Stimulated activated naive CD8-positive, alpha-beta T cell treated with anti-CD3 and anti-CD28 coated beads, Interleukin-15, Interleukin-2, amounts not matched to agents 100 U/mL and 50 U/mL, for 24 hours (primary cell): ENCODE measurements at regions not wholly inside any gene's neighbourhood (a gene's known extent, or its start where the extent isn't known, plus 50 kb on each side); places are given as distances from the start of the nearest gene placed in this dataset.
"Not testable (repeated sequence)": the region's sequence is repeated elsewhere in the genome, so short reads cannot be mapped to it uniquely, and the experiment has no call there.

Experiments
- ATAC-seq: fragments of 150-1000 bp; cut with Tn5 transposase; one replicate; pipeline ENCODE4 v1.10.0; 2021
- DNase-seq: peaks from one replicate; pipeline ENCODE4 v3.0.0; 2021

DNA sequence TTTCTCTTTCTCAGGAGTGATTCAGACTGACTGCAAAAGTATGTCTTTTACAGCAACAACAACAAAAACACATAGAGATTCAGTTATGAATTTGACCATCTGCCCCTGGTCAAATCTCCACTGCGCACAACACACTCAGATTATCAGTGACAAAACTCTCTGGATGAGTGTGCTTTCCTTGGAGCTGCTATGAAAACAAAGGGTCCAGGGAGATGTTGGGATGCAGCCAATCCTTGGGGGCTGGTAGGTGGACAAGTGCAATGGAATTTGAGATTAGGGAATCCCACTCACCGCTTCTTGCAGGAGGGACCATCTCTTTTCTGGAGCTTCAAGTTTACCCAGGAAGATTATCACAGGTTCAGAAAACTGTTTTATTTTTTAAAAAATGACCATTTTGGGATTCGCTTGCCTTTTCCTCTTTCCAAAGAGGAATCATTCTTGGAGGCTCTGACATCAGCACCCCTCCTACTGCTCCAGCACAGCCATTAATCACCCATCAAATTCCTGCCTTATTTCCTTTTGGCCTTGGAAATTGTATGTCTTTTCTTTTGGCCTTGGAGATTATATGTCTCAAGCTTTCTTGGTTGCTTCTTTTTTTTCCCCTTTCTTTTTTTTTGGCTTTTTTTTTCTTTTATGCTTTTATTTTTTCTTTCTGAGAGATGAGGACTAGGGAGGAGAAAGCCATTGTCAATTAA lies 311.8 kb downstream of the TSHZ3 start:
- no peak for ATAC-seq

GRCh38 chr19:31031455-31031854 lies 317.8 kb downstream of the TSHZ3 start:
- not testable (repeated sequence) for DNase-seq, ATAC-seq

More for the DNA sequence above, 311.8 kb downstream of the TSHZ3 start:
- no peak for DNase-seq

DNA sequence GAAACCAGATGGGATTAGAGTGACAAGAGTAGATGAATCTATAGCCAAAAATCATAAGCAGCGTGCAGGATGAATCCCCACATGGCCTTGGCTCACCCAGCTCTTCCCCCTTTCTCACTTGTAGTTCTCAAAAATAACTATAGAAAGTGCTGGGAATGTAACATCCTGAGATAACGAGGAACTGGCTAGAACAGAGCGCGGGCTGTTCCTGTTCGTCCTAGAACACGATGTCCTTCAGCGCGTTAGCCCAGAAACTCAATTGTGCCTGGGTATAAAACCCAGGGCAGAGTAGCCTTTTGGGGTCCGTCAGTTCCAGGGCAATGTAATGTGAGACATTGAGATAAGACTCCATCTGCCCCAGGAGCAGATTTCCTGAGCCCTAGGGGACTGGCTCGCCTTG lies 326.2 kb downstream of the TSHZ3 start:
- ATAC-seq: no peak
- no peak for DNase-seq

GRCh38 chr19:31018936-31019335 lies 330.3 kb downstream of the TSHZ3 start:
- ATAC-seq: no peak
- DNase-seq: no peak

DNA sequence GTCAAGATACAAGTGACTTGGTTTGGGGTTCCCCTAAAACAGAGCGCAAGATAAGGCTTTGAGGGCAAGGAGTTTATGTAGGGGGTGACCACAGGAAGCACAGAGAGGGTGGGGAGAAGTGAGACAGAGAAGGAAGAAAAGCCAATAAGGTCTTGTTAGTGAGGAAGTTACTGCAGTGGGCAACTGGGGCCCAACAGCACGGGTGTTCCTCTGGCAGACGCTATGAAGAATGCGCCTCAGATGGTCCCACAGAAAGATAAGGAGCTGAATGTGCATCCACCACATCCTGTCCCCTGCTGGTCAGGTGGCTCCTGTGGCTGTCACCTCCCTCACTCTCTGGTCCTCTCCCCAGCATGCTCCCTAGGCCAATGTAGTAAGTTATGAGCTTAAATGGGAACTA lies 333.5 kb downstream of the TSHZ3 start:
- no peak for DNase-seq
- no peak for ATAC-seq

- ATAC-seq (no peak), DNase-seq (no peak)
Measured at GRCh38 chr19:31014668-31015067, 334.6 kb downstream of the TSHZ3 start.

DNA sequence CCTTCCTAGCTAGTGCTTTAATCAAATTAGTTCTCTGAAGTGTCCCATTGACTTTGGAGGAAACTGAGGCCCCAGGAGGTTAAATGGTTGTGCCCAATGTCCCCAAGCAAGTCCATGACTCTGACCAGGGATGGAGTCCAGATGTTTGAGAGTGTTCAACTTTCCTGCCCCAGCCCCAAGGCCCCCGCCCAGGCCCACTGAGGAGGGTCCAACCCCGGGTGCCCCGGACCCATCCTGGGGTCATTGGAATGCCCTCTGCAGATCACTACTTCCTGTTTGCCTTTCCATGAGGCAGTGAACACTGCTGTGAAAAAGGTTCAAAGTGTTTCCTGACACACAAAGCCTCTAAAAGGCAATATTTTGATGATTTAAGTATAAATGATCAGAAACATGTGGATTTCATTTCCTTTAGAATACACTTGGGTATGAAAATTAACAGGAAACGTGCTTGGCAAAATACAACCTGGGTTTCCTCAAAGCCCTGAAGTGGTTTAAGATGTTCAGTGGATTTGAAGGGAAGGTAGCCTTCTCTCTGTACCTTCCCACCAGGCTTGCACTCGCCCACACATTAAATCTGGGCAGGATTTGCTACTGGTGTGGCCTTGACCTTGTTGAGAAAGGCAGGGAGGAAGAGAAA lies 335.7 kb downstream of the TSHZ3 start:
- DNase-seq: no peak
- no peak for ATAC-seq

DNA sequence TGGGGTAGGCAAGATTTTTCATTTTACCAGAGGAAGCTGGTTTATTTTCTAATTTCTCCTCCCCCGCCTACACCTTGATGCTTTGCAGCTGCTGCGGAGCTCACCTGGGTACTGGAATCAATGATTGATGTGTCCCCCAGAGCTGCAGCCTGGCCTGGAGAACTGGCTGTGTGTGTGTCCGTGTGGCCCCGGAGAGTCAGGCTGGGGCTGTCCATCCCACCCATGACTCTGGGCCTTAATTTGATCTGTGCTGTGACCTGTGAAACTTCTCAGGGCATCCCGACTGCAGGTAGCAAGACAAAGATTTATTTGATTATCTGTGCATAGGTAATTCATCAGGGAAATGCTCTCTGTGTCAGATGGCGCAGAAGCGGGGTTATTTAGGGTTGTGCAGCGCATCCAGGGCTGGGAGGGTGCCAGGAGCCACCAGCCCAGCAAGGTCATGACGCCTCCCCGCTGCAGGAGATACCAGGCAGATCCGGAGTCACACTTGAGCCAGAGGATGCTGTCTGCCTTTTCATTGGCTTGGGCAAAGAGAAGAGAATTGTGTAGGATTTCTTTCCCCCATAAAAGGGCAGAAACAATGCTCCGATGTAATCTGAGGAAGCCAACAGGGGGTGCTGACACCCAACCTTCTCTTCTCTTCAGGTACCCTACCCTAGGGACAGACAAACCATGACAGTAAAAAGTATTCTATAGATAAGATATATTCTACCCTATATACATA lies 346.6 kb downstream of the TSHZ3 start:
- ATAC-seq (no peak), DNase-seq (no peak)

DNA sequence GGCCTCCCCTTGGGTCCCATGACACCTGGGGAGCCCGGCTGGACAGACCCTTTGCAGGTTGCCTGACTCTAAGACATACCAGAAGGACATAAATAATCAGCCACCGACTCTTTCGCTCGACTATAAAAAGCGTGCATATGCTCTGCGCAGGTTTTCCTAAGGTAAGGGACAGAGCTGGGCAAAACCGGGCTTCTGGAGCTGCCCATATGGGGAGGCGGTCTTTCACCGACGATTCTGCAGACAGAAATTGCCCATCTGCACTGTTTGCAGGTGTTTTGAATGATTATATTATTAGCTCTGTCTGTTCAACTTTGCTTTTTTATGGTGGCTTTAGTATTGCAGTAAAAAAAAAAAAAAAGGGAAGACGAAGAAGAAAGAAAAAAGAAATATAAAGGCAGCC lies 347.2 kb downstream of the TSHZ3 start:
- DNase-seq (no peak), ATAC-seq (no peak)

DNA sequence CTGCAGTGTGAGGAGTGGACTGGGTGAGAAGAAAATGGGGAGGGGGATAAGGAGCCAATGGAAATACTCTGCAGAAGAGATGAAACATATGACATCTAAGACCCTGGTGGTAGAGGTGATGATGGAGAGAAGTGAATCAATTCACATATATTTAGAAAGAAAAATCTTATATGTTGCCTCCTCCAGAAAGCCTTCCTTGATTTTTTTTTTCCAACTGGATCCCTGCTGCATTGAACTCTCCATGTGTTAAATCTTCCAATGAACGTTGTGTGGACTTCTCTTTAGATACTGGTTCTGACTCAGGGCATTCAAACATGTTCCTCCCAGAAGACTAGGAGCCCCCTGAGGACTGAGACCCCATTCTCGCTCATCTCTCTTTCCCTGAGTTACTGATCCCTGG lies 348.3 kb downstream of the TSHZ3 start:
- no peak for ATAC-seq
- no peak for DNase-seq

- ATAC-seq (no peak), DNase-seq (no peak)
Measured at GRCh38 chr19:30999726-31000125, 349.5 kb downstream of the TSHZ3 start.

GRCh38 chr19:30997222-30997621 lies 352.0 kb downstream of the TSHZ3 start:
- ATAC-seq: no peak
- DNase-seq: no peak

DNA sequence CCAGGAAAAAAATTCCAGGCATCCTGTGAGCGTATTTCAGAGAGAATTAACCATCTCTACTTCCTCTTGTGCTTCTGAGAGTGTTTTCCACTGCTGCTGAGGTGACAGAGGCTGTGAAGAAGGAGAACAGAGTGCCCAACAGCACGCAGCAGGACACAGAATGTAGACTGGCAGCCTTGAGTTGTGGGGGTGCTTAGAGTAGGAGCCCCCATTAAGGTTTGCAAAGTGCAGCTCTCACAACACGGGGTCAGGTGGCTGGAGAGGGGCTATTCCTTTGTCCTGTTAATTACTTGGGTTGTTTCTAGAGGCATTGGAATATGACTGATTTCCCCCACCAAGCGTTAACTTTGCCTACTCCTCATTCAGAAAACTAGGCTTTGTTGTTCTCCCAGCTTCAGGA lies 370.6 kb downstream of the TSHZ3 start:
- ATAC-seq (no peak), DNase-seq (no peak)

- ATAC-seq: no peak
- no peak for DNase-seq
Measured at GRCh38 chr19:30969591-30969990, 379.6 kb downstream of the TSHZ3 start.

DNA sequence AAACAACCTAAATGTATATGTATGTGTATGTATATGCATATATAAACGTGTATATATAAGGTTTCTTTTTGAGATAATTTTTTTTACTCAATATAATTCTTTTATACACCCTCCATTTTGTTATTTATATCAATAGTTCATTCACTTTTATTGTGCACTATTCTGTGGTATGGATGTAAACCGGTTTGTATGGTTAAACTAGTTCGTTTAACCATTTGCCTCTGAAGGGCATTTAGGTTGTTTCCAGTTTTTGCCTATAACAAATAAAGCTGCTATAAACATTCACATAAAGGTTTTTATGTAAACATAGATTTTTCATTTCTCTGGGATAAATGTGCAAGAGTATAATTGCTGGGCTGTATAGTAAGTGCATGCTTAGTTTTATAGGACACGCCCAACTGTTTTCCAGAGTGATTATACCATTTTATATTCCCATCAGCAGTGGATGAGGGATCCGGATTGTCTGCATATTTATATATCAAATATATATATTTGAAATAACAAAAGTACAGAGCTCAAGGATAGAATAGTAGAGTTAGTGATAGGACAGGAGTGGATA lies 380.3 kb downstream of the TSHZ3 start:
- no peak for DNase-seq

GRCh38 chr19:30968210-30968609 lies 381.0 kb downstream of the TSHZ3 start:
- ATAC-seq: no peak
- DNase-seq: no peak

More for the DNA sequence above, 380.3 kb downstream of the TSHZ3 start:
- ATAC-seq: no peak

DNA sequence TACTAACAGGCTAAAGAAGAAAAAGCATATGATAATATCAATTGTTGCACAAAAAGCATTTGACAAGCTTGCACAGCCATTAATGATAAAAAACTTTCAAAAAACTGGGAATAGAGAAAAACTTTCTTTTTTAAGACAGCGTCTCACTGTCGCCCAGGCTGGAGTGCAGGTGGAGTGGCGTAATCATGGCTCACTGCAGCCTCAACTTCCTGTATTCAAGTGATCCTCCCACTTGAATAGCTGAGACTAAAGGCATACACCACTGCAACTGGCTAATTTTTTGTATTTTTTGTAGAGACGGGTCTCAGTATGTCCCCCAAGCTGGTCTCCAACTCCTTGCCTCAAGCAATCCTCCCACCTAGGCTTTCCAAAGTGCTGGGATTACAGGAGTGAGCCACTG lies 382.8 kb downstream of the TSHZ3 start:
- no peak for DNase-seq
- no peak for ATAC-seq

GRCh38 chr19:30959011-30959410 lies 390.2 kb downstream of the TSHZ3 start:
- ATAC-seq: no peak
- DNase-seq: no peak

DNA sequence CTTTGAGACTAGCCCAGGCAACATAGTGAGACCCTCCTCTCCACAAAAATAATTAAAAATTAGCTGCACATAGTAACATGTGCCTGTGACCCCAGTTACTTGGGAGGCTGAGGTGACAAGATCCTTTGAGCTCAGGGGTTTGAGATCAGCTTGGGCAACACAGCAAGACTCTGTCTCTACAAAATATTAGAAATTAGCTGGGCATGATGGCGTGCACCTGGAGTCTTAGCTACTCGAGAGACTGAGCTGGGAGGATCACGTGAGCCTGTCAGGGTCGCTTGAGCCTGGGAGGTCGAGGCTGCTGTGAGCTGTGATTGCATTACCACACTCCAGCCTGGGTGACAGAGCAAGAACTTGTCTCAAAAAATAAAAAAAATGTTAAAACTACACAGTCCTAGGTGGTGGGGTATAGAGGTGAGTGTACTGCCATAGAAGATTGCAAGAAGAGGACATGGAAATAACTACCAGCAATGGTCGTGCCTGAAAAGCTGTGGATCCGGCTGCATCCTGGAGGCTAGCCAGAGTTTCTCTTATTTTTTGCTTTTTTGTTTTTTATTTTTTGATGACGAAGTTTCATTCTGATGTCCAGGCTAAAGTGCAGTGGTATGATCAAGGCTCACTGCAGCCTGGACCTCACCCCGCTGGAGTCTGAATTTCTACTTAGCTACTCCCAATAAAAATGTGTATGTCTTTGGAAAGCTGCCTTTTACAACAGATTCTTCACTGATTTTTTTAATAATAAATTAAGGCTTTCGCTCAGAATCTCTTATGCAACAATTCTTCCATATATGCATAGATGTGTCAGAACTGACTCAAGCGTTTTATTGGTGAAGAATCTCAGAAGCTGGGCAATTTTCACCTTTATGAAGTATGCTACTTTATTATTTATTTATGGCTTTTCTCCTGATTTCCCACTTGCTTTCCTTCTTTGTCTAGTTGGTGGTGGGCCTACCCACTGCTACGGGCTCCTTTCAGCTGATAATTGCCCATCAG lies 393.8 kb downstream of the TSHZ3 start:
- DNase-seq (no peak), ATAC-seq (no peak)

GRCh38 chr19:30944276-30944932 lies 404.8 kb downstream of the TSHZ3 start:
- not testable (repeated sequence) for DNase-seq, ATAC-seq
